SW 1271 (cell line): ENCODE measurements at regions not wholly inside any gene's neighbourhood (a gene's known extent, or its start where the extent isn't known, plus 50 kb on each side); places are given as distances from the start of the nearest gene placed in this dataset.

Experiments
- DNase-seq, 2 experiments: peaks; one replicate each; lab custom pipeline; 2025; lab: John Stamatoyannopoulos, UW

- no peak for DNase-seq
Observed at GRCh38 chr3:7913283-7913682, 588.3 kb upstream of the LMCD1 start.

- no peak for DNase-seq
Observed at GRCh38 chr3:7915356-7915755, 586.3 kb upstream of the LMCD1 start.

GRCh38 chr3:7917443-7918151 lies 584.0 kb upstream of the LMCD1 start:
- DNase-seq = no peak

GRCh38 chr3:7920211-7920610 lies 581.4 kb upstream of the LMCD1 start:
- DNase-seq = no peak

- no peak for DNase-seq
Observed at GRCh38 chr3:7924228-7924627, 577.4 kb upstream of the LMCD1 start.

GRCh38 chr3:7927015-7927414 lies 574.6 kb upstream of the LMCD1 start:
- DNase-seq = no peak

GRCh38 chr3:7927864-7928263 lies 573.8 kb upstream of the LMCD1 start:
- DNase-seq = no peak

- no peak for DNase-seq
Observed at GRCh38 chr3:7929319-7929889, 572.2 kb upstream of the LMCD1 start.

- no peak for DNase-seq
Observed at GRCh38 chr3:7934362-7934761, 567.3 kb upstream of the LMCD1 start.

GRCh38 chr3:7947930-7948329 lies 553.7 kb upstream of the LMCD1 start:
- no peak for DNase-seq

GRCh38 chr3:7950890-7951289 lies 550.7 kb upstream of the LMCD1 start:
- DNase-seq = no peak

GRCh38 chr3:7953449-7954014 lies 548.1 kb upstream of the LMCD1 start:
- no peak for DNase-seq

GRCh38 chr3:7957024-7957423 lies 544.6 kb upstream of the LMCD1 start:
- no peak for DNase-seq

- DNase-seq = no peak
Observed at GRCh38 chr3:7959094-7959493, 542.5 kb upstream of the LMCD1 start.

- DNase-seq = no peak
Observed at GRCh38 chr3:7960601-7961000, 541.0 kb upstream of the LMCD1 start.

GRCh38 chr3:7962301-7962700 lies 539.3 kb upstream of the LMCD1 start:
- no peak for DNase-seq

- no peak for DNase-seq
Observed at GRCh38 chr3:7964899-7965298, 536.7 kb upstream of the LMCD1 start.

- no peak for DNase-seq
Observed at GRCh38 chr3:7973006-7973405, 528.6 kb upstream of the LMCD1 start.

GRCh38 chr3:7977245-7978086 lies 524.2 kb upstream of the LMCD1 start:
- no peak for DNase-seq

- DNase-seq = no peak
Observed at GRCh38 chr3:7978087-7978422, 523.6 kb upstream of the LMCD1 start.

GRCh38 chr3:7982126-7982525 lies 519.5 kb upstream of the LMCD1 start:
- DNase-seq = no peak

GRCh38 chr3:7999384-7999783 lies 502.2 kb upstream of the LMCD1 start:
- no peak for DNase-seq

GRCh38 chr3:8001307-8001706 lies 500.3 kb upstream of the LMCD1 start:
- no peak for DNase-seq
